Upper lobe of right lung (tissue), 1 donor: ENCODE measurements at regions not wholly inside any gene's neighbourhood (a gene's known extent, or its start where the extent isn't known, plus 50 kb on each side); places are given as distances from the start of the nearest gene placed in this dataset.
A peak's percentile ranks its signal among the peaks of the same experiment; 100 is the strongest.
"Not testable (repeated sequence)": the region's sequence is repeated elsewhere in the genome, so short reads cannot be mapped to it uniquely, and the experiment has no call there.

Source experiments
- ATAC-seq: fragments of 200-7000 bp; cut with Tn5 transposase; one replicate; pipeline ENCODE4 v1.9.1; 2020; ENCODE audit warnings: mild to moderate bottlenecking, moderate library complexity
- DNase-seq: peaks from one replicate; pipeline ENCODE4 v3.0.0-alpha.2; 2020
- H3K27ac ChIP-seq: fragments of 200-600 bp; one replicate; pipeline ENCODE4 v1.8.0; 2022
- H3K27me3 ChIP-seq: fragments of 200-600 bp; one replicate; pipeline ENCODE4 v1.8.0; 2022; ENCODE audit warnings: mild to moderate bottlenecking
- H3K36me3 ChIP-seq: fragments of 200-600 bp; one replicate; pipeline ENCODE4 v1.8.0; 2022
- H3K4me1 ChIP-seq: fragments of 200-600 bp; one replicate; pipeline ENCODE4 v1.8.0; 2022
- H3K4me3 ChIP-seq: fragments of 200-600 bp; one replicate; pipeline ENCODE4 v1.8.0; 2022; ENCODE audit warnings: mild to moderate bottlenecking
- H3K9me3 ChIP-seq: fragments of 200-600 bp; one replicate; pipeline ENCODE4 v1.8.0; 2022
- CTCF ChIP-seq: fragments of 200-600 bp; IDR thresholded peaks from one replicate; pipeline ENCODE4 v1.8.0; 2022; ENCODE audit warnings: antibody characterized with exemption
- intact Hi-C: fragments of 100-400 bp; cut with DNase I; formaldehyde crosslinking; loops from one replicate; pipeline ENCODE4 v1.11.0; 2022
- donor health status: DM: no; HTN: yes; CAD: no; lungs with severe emphysema.

- no peaks in the 10 kb centered on the region for H3K9me3 ChIP-seq
- DNase-seq: no peak
- H3K36me3 ChIP-seq: no peaks in the 10 kb centered on the region
- no peaks in the 10 kb centered on the region for H3K4me1 ChIP-seq
- H3K4me3 ChIP-seq: no peak overlapping the region
- ATAC-seq: no peak
- intact Hi-C loops: no loop called here
- no peaks in the 10 kb centered on the region for H3K27me3 ChIP-seq
- H3K27ac ChIP-seq: no peak overlapping the region
- no peak for TF ChIP-seq CTCF
Observed at GRCh38 chrX:26789751-26790150, 573.8 kb downstream of the MAGEB5 start.

GRCh38 chrX:26788402-26788998, 572.5 kb downstream of the MAGEB5 start:
- Histone ChIP-seq H3K27ac (no peak overlapping the region), H3K4me3 (no peak overlapping the region), H3K27me3 (no peaks in the 10 kb centered on the region), H3K36me3 (no peaks in the 10 kb centered on the region), H3K4me1 (no peaks in the 10 kb centered on the region), H3K9me3 (no peaks in the 10 kb centered on the region)
- ATAC-seq (no peak), DNase-seq (no peak)
- intact Hi-C loops: no loop called here
- TF ChIP-seq CTCF: no peak

- Histone ChIP-seq H3K27ac (no peak overlapping the region), H3K9me3 (no peaks in the 10 kb centered on the region), H3K4me1 (no peaks in the 10 kb centered on the region), H3K27me3 (no peaks in the 10 kb centered on the region), H3K36me3 (no peaks in the 10 kb centered on the region), H3K4me3 (no peak overlapping the region)
- TF ChIP-seq CTCF: peak; percentile 35
- DNase-seq (no peak), ATAC-seq (no peak)
- intact Hi-C loops: no loop called here
Observed at GRCh38 chrX:26783512-26784225, 567.7 kb downstream of the MAGEB5 start.

GRCh38 chrX:26778320-26778888, 562.4 kb downstream of the MAGEB5 start:
- Histone ChIP-seq H3K4me1 (no peaks in the 10 kb centered on the region), H3K27ac (no peak overlapping the region), H3K9me3 (no peaks in the 10 kb centered on the region), H3K27me3 (no peaks in the 10 kb centered on the region), H3K4me3 (no peak overlapping the region), H3K36me3 (no peaks in the 10 kb centered on the region)
- DNase-seq: no peak
- no peak for TF ChIP-seq CTCF
- no peak for ATAC-seq
- intact Hi-C loops: no loop called here

GRCh38 chrX:26762253-26762652, 546.3 kb downstream of the MAGEB5 start:
- ATAC-seq: no peak
- TF ChIP-seq CTCF: no peak

GRCh38 chrX:26755760-26756159, 539.8 kb downstream of the MAGEB5 start:
- H3K27ac ChIP-seq, H3K36me3 ChIP-seq, intact Hi-C loops, ATAC-seq, H3K27me3 ChIP-seq, DNase-seq, H3K4me3 ChIP-seq, H3K4me1 ChIP-seq, H3K9me3 ChIP-seq: not testable (repeated sequence)

More at GRCh38 chrX:26762253-26762652, 546.3 kb downstream of the MAGEB5 start:
- Histone ChIP-seq H3K4me1 (no peaks in the 10 kb centered on the region), H3K9me3 (no peaks in the 10 kb centered on the region), H3K27me3 (no peaks in the 10 kb centered on the region), H3K36me3 (no peaks in the 10 kb centered on the region), H3K4me3 (no peak overlapping the region), H3K27ac (no peak overlapping the region)
- intact Hi-C loops: no loop called here
- no peak for DNase-seq
